Prostate gland (tissue), 2 donors: ENCODE measurements at regions not wholly inside any gene's neighbourhood (a gene's known extent, or its start where the extent isn't known, plus 50 kb on each side); places are given as distances from the start of the nearest gene placed in this dataset.

Experiments
- POLR2A ChIP-seq: fragments of 450-650 bp; IDR thresholded peaks from one replicate; pipeline ENCODE4 v1.6.1; 2016; ENCODE audit warnings: antibody characterized with exemption, mild to moderate bottlenecking
- POLR2AphosphoS5 ChIP-seq: sonication (generic); formaldehyde crosslinking; IDR thresholded peaks from one replicate; pipeline ENCODE4 v1.6.1; 2017; ENCODE audit warnings: antibody characterized with exemption
- TF ChIP-seq, protein P1 (sequence below), 4 experiments: fragments of 200-600 bp in 2 of 4; fragments of 450-650 bp in 2 of 4; sonication (generic) in 2 of 4; IDR thresholded peaks; 1 replicate in 3 of 4; 2 replicates in 1 of 4; pipeline ENCODE4 v1.5.1; 2016 to 2019; ENCODE audit warnings: antibody characterized with exemption in 4 of 4, mild to moderate bottlenecking in 2 of 4, moderate library complexity in 2 of 4

DNA sequence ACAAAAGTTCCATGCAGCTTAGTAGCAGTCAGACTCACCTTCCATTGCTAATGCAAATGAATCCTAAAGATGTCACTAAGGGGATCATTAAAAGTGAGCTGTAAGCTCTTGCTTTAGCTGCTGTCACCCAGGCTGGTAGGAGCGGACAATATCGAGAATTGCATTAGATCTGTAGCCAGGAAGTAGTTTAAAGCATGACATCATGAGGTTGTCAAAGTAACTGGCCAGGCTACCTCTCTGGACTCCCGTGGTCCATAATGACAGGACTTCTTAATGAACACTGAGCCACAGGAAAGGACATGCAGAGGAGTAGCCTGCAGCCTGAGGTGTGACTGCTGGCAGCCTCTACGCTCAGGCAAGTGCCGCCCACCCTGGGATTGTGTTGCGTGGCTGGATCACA lies 522.3 kb upstream of the NBEA start:
- TF ChIP-seq POLR2AphosphoS5 (no peak), POLR2A (no peak)
- TF ChIP-seq, protein P1, sequence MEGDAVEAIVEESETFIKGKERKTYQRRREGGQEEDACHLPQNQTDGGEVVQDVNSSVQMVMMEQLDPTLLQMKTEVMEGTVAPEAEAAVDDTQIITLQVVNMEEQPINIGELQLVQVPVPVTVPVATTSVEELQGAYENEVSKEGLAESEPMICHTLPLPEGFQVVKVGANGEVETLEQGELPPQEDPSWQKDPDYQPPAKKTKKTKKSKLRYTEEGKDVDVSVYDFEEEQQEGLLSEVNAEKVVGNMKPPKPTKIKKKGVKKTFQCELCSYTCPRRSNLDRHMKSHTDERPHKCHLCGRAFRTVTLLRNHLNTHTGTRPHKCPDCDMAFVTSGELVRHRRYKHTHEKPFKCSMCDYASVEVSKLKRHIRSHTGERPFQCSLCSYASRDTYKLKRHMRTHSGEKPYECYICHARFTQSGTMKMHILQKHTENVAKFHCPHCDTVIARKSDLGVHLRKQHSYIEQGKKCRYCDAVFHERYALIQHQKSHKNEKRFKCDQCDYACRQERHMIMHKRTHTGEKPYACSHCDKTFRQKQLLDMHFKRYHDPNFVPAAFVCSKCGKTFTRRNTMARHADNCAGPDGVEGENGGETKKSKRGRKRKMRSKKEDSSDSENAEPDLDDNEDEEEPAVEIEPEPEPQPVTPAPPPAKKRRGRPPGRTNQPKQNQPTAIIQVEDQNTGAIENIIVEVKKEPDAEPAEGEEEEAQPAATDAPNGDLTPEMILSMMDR (IDR thresholded peaks at IDR 0.05), result no peak
